Endometrium (tissue), 2 donors: ENCODE measurements at regions not wholly inside any gene's neighbourhood (a gene's known extent, or its start where the extent isn't known, plus 50 kb on each side); places are given as distances from the start of the nearest gene placed in this dataset.

Experiments
- FAIRE-seq: peaks from 2 replicates; lab custom pipeline; 2012; peaks lifted over from hg19 to GRCh38; lab: Jason Lieb, UNC
- donor health status: control.
- donor health status: control.

DNA sequence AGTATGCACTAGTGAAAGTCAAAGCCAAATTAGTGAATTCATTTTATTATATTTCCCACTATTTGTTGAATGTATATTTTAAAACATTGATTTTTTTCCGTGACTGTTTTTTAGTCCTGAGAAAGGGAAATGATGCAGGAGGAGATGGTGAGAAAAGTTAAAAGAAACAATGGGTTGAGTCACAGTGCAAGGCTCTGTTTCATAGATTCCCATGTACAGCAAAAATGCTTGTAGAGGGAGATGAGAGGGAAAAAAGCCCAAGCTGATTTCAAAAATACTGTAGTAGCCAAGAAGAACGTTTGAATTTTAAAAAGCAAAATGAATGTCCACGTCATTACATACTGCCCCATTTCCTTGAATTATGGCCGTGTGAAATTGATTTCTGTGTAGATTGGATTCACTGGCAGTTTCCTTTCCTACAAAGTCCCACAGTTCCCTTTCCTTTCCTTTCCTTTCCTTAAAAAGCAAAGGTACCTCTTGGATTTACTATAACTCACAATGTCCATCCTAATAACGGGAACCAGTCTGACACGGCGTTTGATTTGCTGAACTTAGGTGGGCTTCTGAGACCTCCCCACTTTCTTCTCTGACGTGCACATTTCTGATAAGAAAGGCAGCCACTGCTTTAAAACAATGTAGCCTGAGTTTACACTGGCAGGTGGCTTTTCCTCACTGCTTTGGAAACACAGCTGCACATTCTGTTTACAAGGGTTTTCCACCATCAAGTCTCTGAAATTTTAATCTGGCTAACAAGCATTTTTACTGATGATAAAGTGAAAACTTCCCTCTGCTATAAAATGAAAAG is 63.7 kb downstream of the SPCS3 start:
- FAIRE-seq = no peak

- no peak for FAIRE-seq
Measured at GRCh38 chr4:176385601-176386000, 65.8 kb downstream of the SPCS3 start.

DNA sequence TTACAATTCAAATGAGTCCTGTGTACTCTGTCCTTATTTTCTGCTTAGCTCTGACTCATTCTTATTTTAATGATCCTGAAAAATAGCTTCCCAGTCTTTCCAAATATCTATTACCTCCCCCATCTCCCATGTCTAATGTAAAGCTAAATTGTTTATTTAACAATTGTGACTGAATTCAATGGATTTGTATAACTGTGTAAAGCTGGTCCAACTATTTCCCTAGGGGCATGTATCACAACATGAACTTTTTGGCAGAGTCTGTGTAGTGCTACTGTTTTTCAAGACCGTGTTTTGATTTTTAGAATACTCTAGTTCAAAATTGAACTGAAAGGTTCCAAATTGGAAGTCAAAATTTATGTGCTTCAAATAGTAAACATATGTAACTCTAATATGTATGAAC is 67.8 kb downstream of the SPCS3 start:
- no peak for FAIRE-seq

- FAIRE-seq = peak; percentile 96
Measured at GRCh38 chr4:176393306-176394013, 73.7 kb downstream of the SPCS3 start.

DNA sequence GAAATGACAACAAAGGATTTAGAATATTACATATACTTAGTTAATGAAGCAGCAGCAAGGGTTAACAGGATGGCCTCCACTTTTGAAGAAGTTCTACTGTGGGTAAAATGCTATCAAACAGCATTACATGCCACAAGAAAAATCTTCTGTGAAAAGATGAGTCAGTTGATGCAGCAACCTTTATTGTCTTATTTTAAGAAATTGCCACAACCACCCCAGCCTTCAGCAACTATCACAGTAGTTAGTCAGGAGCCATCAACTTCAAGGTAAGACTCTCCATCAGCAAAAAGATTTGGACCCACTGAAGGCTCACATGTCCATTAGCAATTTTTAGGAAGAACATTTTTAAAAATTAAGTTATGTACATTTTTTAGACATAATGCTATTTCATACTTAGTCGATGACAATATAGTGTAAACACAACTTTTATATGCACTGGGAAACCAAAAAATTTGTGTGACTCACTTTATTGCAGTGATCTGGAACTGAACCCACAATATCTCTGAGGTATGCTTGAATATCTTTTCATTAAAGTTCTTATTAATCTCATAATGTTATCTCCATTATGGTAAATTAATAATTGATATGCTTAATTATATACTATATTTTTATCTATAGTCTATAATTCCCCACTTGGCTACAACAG is 81.2 kb downstream of the SPCS3 start:
- no peak for FAIRE-seq

DNA sequence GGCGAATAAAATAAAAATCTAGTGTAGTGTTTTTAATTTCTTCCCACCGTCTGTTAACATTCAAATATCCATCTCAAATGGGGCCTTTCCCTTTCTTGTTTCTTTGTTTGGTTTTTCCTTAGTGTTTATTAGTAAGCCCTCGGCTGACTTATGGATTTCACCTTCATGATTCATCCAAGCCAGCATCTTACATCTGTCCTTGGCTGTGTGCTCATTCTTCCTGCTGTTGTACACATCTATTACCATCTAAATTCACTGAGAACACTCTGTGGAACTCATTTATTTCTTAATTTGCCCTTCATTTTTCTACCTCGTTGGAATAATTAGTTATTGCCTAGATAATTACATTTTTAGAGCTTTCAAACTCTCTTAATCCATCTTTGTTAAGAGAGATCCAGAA is 84.9 kb downstream of the SPCS3 start:
- no peak for FAIRE-seq

DNA sequence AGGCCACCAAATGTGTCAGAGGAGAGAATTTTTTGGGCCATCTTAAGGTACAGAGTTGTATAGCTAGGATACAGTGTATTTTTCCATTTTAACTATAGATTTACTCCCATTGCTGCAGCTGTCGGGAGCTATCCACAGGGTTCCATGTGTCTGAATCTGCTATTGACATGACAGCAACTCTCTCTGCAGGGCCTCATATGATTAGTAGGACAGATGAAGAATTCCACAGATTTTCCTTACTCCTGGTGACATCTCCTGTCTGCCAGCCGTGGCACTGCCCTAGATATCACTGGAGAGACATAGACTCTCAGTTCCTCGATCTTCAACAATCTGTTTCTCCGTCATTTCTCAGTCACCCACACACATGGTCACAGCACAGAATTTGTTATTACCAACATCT is 86.5 kb downstream of the SPCS3 start:
- no peak for FAIRE-seq

DNA sequence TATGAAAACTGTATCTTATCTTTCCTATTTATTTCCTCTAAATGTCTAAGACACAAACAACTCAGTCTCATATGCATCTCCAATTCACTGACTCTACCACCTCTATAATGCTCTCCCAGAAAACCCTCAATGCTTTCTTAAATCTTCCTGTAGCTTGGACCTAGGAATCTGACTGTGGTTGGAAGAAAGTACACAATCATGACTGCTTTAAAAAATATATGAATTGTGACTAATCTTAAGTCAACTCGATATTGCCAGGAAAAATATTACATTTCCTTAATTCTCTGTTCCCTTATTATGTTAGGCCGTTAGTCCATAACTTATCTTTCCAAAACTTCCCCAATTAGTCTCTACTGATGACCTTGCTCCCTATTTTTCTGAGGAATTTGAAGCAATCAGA is 87.0 kb downstream of the SPCS3 start:
- FAIRE-seq = no peak

DNA sequence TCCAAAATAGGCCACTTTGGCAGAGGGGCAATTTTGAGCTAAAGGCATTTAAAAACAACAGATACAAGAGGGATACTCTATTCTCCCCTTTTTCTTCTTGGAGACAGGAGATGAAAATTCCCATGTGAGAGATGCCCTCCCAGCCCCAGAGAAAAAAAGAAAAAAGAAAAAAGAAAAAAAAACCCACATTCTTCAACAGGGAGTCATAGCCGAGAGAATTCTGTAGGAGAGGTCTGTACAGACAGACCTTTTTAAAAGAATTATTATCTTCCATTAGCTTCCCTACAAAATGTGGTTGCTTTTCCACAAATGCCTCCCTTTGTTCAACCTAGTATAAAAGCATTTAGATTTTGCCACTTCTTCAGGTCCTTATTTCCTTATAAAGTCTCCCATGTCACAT is 89.9 kb downstream of the SPCS3 start:
- no peak for FAIRE-seq

GRCh38 chr4:176413171-176413570 is 93.4 kb downstream of the SPCS3 start:
- FAIRE-seq = no peak

DNA sequence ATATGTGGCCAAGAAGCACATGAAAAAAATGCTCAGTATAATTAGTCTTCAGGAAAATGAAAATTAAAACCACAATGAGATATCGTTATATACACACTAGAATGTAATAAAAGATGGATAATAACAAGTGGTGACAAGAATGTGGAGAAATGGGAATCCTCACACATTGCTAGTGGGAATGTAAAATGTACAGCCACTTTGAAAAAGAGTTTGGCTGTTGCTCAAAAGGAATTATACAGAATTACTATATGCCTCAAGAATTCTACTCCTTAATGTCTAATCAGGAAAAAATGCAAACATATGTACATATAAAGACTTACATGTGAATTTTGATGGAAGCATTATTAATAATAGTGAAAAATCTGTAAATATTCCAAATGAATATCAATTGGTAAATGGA is 102.2 kb downstream of the SPCS3 start:
- FAIRE-seq = no peak

- FAIRE-seq = no peak
Measured at GRCh38 chr4:176422511-176422910, 102.7 kb downstream of the SPCS3 start.

GRCh38 chr4:176425035-176425434 is 105.3 kb downstream of the SPCS3 start:
- FAIRE-seq = no peak

GRCh38 chr4:176432811-176433540 is 113.2 kb downstream of the SPCS3 start:
- FAIRE-seq = no peak

DNA sequence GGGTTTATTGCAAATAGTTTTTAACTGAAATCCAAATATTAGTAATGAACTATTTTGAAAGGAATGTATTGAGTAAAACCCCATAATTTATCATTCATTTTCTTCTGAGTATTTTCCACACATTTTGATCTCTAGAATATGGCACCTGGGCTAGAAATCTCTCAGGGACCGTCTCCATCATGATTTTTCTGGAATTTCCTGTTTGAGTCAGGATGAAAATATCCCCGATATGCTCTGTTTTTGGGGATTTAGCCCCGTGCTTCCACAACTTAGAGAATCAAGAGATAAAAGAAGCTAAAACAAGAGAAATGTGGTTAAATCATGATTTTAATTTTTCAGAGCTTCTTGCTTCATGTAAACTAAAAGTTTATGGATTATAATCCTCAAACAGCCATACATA is 114.2 kb downstream of the SPCS3 start:
- FAIRE-seq = no peak

- no peak for FAIRE-seq
Measured at GRCh38 chr4:176435901-176436292, 116.1 kb downstream of the SPCS3 start.

- FAIRE-seq = no peak
Measured at GRCh38 chr4:176436293-176436973, 116.7 kb downstream of the SPCS3 start.

DNA sequence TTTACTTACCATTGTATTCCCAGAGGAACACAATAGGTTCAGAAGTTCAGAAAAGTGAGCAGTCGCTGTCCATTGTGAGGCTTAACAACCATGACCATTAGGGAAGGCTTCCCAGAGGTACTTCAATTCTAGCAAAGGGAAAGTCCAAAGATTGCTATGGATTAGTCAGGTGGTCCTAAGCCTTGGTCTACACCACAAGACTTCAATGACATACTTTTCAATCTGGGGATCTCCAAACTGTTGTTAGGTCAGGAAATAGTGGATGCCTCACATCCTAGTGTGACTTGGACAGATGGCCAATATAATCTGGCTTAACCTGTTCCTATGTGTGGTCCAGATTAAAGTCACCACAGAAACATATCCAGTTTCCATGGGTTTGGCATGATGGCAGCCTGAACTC is 118.0 kb downstream of the SPCS3 start:
- FAIRE-seq = no peak

GRCh38 chr4:176438401-176438800 is 118.6 kb downstream of the SPCS3 start:
- FAIRE-seq = no peak

- no peak for FAIRE-seq
Measured at GRCh38 chr4:176439611-176440010, 119.8 kb downstream of the SPCS3 start.

DNA sequence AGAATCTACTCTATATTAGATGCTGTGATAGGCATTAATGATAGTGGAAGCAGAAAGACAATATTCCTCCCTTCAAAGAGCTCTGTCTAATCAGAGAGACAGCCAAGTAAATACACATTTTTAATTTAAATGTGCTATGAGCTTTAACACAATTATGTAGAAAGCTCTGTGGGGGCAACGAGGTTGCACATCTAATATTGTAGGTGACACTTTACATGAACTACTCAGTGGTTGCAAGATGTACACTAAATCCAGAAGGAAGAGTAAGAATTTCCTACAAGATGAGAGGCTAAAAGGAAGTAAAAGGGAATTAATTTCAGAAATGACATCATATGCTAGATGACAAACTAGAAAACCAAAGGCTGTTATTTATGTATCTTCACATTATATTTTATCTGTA is 120.9 kb downstream of the SPCS3 start:
- FAIRE-seq = no peak

GRCh38 chr4:176441594-176441993 is 121.8 kb downstream of the SPCS3 start:
- no peak for FAIRE-seq
